ENCODE measurements at regions not wholly inside any gene's neighbourhood (a gene's known extent, or its start where the extent isn't known, plus 50 kb on each side); places are given as distances from the start of the nearest gene placed in this dataset.

DNA sequence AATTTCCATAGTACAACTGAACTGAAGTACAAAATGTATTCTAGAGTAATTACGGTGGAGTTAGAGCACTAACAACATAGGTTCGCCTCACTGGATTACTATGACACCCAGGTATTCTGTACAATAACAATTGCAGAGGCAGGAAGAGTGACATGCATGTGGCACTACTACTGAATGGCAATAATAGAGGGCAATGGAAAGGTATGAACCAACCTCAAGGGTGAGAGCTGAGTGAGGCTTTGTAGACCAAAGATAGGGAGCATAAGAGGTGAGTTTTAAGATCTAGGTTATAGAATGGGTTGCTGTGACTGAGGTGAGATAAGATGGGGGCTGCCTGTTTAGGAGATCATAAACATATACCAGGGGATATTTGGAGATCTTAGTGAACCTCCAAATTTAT lies 343.1 kb downstream of the PCNX1 start:
- TF ChIP-seq MAFK (IDR thresholded peaks at IDR 0.05; ENCODE audit: low read depth, low read length) (no peak), POLR2A (IDR thresholded peaks at IDR 0.05; ENCODE audit: low read depth, low read length) (no peak), CHD1 (IDR thresholded peaks at IDR 0.05; ENCODE audit: low read depth, low read length) (no peak), CTCF (conservative IDR thresholded peaks at IDR 0.05; ENCODE audit: low read depth, low read length) (no peak), MAZ (IDR thresholded peaks at IDR 0.05; ENCODE audit: borderline replicate concordance, low read depth, low read length) (no peak), FOS (IDR thresholded peaks at IDR 0.05; ENCODE audit: low read depth, low read length) (no peak), MXI1 (IDR thresholded peaks at IDR 0.05; ENCODE audit: borderline replicate concordance, low read depth, low read length) (no peak), RCOR1 (IDR thresholded peaks at IDR 0.05; ENCODE audit: insufficient replicate concordance, low read length) (no peak), RFX5 (IDR thresholded peaks at IDR 0.05; ENCODE audit: low read depth, low read length) (no peak), SMC3 (IDR thresholded peaks at IDR 0.05; ENCODE audit: low read depth, low read length) (no peak), RAD21 (IDR thresholded peaks at IDR 0.05; ENCODE audit: low read length) (no peak), BHLHE40 (IDR thresholded peaks at IDR 0.05; ENCODE audit: low read depth, low read length) (no peak), USF2 (IDR thresholded peaks at IDR 0.05; ENCODE audit: low read depth, low read length) (no peak), CEBPB (IDR thresholded peaks at IDR 0.05; ENCODE audit: low read depth, low read length) (no peak), NFE2L2 (IDR thresholded peaks at IDR 0.05; ENCODE audit: low read depth, low read length) (no peak)
- TF ChIP-seq, protein P1, sequence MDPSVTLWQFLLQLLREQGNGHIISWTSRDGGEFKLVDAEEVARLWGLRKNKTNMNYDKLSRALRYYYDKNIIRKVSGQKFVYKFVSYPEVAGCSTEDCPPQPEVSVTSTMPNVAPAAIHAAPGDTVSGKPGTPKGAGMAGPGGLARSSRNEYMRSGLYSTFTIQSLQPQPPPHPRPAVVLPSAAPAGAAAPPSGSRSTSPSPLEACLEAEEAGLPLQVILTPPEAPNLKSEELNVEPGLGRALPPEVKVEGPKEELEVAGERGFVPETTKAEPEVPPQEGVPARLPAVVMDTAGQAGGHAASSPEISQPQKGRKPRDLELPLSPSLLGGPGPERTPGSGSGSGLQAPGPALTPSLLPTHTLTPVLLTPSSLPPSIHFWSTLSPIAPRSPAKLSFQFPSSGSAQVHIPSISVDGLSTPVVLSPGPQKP (IDR thresholded peaks at IDR 0.05; ENCODE audit: borderline replicate concordance, low read depth, low read length) = no peak
- Histone ChIP-seq H3K27ac (ENCODE audit: insufficient read depth, low read length) (no peak overlapping the region), H2BK20ac (ENCODE audit: low read depth, low read length) (no peak overlapping the region), H4K91ac (ENCODE audit: insufficient read depth, low read depth, low read length) (0 out of 2 replicates have a peak overlapping the region, but pooled peaks have one; percentile 4), H4K5ac (ENCODE audit: low read depth, low read length) (no peak overlapping the region), H3K9ac (ENCODE audit: low read depth, low read length) (no peak overlapping the region), H2AFZ (replicated peaks; ENCODE audit: low read length, poor library complexity) (no peak overlapping the region), H2AK5ac (ENCODE audit: low read depth, low read length) (no peak overlapping the region), H3K9me3 (ENCODE audit: control insufficient read depth, insufficient read depth, low read length) (peaks cover 2% of the 10 kb centered on the region; the same call in 1 of the 2 replicates), H3K4me2 (ENCODE audit: low read depth, low read length) (no peak overlapping the region), H2AK9ac (replicated peaks; ENCODE audit: low read depth, low read length, poor library complexity) (no peak overlapping the region), H3K36me3 (ENCODE audit: control insufficient read depth, insufficient read depth, low read length) (no peaks in the 10 kb centered on the region), H2BK120ac (ENCODE audit: low read depth, low read length) (no peak overlapping the region), H3K4me1 (ENCODE audit: control insufficient read depth, insufficient read depth, low read length) (peaks cover 9% of the 10 kb centered on the region), H3K4ac (ENCODE audit: low read depth, low read length) (no peak overlapping the region), H4K8ac (ENCODE audit: low read depth in 2 of 2, low read length in 2 of 2) (no peak overlapping the region; a peak in 1 of 4 replicates), H3K23ac (ENCODE audit: low read depth, low read length) (no peak overlapping the region), H3K14ac (replicated peaks; ENCODE audit: low read depth, low read length) (no peak overlapping the region), H3K4me3 (ENCODE audit: insufficient read depth, low read depth, low read length) (no peak overlapping the region), H3K27me3 (ENCODE audit: control insufficient read depth, insufficient read depth, low read length) (no peaks in the 10 kb centered on the region), H4K20me1 (ENCODE audit: insufficient read depth, low read length) (no peaks in the 10 kb centered on the region), H2BK15ac (ENCODE audit: low read depth, low read length) (no peak overlapping the region; the same call in 2 of the 3 replicates), H3K18ac (ENCODE audit: low read depth, low read length) (no peak overlapping the region), H3K56ac (ENCODE audit: extremely low read depth, insufficient read depth, low read length) (no peak overlapping the region), H3K79me1 (ENCODE audit: low read depth in 1 of 2, low read length in 2 of 2) (no peaks in the 10 kb centered on the region), H2BK5ac (ENCODE audit: low read depth, low read length, poor library complexity, severe bottlenecking) (no peak overlapping the region), H3K9me1 (ENCODE audit: insufficient read depth, low read length) (peaks cover 6% of the 10 kb centered on the region; the same call in 1 of the 2 replicates)
- no CpG with 5 or more reads among the region's 2 CpGs for WGBS, 2 experiments (ENCODE audit: extremely low coverage in 2 of 2, insufficient read length in 1 of 2)
- POLR2A ChIA-PET (ENCODE audit: unreplicated experiment) = no interaction called here
- in situ Hi-C loops (cut with MboI; ENCODE audit: low sequenced_read_pairs) = no loop called here
- intact Hi-C loops (cut with micrococcal nuclease) = no loop called here
- CTCF ChIA-PET = no interaction called here
- no TSS peak for BruUV-seq (replicated peaks)
- DNase-seq (no peak), ATAC-seq (ENCODE audit: low read depth) (no peak)
- dilution Hi-C loops (cut with HindIII; ENCODE audit: low sequenced_read_pairs, unreplicated experiment) = no loop called here
